Sigmoid colon (tissue), 6 donors: ENCODE measurements at regions not wholly inside any gene's neighbourhood (a gene's known extent, or its start where the extent isn't known, plus 50 kb on each side); places are given as distances from the start of the nearest gene placed in this dataset.
"Not testable (repeated sequence)": the region's sequence is repeated elsewhere in the genome, so short reads cannot be mapped to it uniquely, and the experiment has no call there.

Source experiments
- DNase-seq: peaks from one replicate; pipeline ENCODE4 v3.0.0-alpha.2; 2019
- H3K27ac ChIP-seq, 4 donors: fragments of 200-600 bp; sonication (generic); one replicate each; pipeline ENCODE4 v1.5.1; 2016 to 2019; ENCODE audit warnings: mild to moderate bottlenecking in 1 of 4
- H3K27me3 ChIP-seq, 3 donors: fragments of 200-600 bp; sonication (generic); one replicate each; pipeline ENCODE4 v1.5.1; 2019; ENCODE audit warnings: mild to moderate bottlenecking in 1 of 3
- H3K36me3 ChIP-seq, 4 donors: fragments of 200-600 bp; sonication (generic); one replicate each; pipeline ENCODE4 v1.5.1; 2016 to 2019
- H3K4me1 ChIP-seq, 4 donors: fragments of 200-600 bp; sonication (generic); one replicate each; pipeline ENCODE4 v1.5.1; 2017 to 2019
- H3K4me3 ChIP-seq, 4 donors: fragments of 200-600 bp; sonication (generic); one replicate each; pipeline ENCODE4 v1.5.1; 2017 to 2019; ENCODE audit warnings: mild to moderate bottlenecking in 2 of 4, moderate library complexity in 1 of 4
- H3K9me3 ChIP-seq, 4 donors: fragments of 200-600 bp in 3 of 4; sonication (generic) in 3 of 4; one replicate each; pipeline versions ENCODE4 v1.5.1 to v1.6.1; 2013 to 2019
- EP300 ChIP-seq, 4 donors: sonication (generic); formaldehyde crosslinking; IDR thresholded peaks; one replicate each; pipeline ENCODE4 v1.6.1; 2017; ENCODE audit warnings: antibody characterized with exemption in 4 of 4
- POLR2A ChIP-seq, 2 donors: fragments of 450-650 bp; IDR thresholded peaks; one replicate each; pipeline ENCODE4 v1.6.1; 2016; ENCODE audit warnings: antibody characterized with exemption in 2 of 2, mild to moderate bottlenecking in 2 of 2, moderate library complexity in 2 of 2
- POLR2AphosphoS5 ChIP-seq, 4 donors: sonication (generic); formaldehyde crosslinking; IDR thresholded peaks; one replicate each; pipeline ENCODE4 v1.6.1; 2017; ENCODE audit warnings: antibody characterized with exemption in 4 of 4
- WGBS, 2 donors: extraction: QIAGEN DNeasy Blood & Tissue Kit; methylation state at CpG; one replicate each; pipeline ENCODE4 v1.1.7; 2013; 5-methylcytosine and 5-hydroxymethylcytosine counted together
- intact Hi-C: fragments of 100-400 bp; cut with DNase I; formaldehyde crosslinking; loops from one replicate; pipeline ENCODE4 v1.15.1; 2023
- TF ChIP-seq, protein P1 (sequence below), 4 experiments: fragments of 450-650 bp in 3 of 4; fragments of 200-600 bp in 1 of 4; IDR thresholded peaks; one replicate each; pipeline ENCODE4 v1.5.1; 2016 to 2019; ENCODE audit warnings: antibody characterized with exemption in 4 of 4, mild to moderate bottlenecking in 3 of 4, moderate library complexity in 2 of 4
- donor health status: healthy with polysubstance abuse.
- donor health status: healthy.

DNA sequence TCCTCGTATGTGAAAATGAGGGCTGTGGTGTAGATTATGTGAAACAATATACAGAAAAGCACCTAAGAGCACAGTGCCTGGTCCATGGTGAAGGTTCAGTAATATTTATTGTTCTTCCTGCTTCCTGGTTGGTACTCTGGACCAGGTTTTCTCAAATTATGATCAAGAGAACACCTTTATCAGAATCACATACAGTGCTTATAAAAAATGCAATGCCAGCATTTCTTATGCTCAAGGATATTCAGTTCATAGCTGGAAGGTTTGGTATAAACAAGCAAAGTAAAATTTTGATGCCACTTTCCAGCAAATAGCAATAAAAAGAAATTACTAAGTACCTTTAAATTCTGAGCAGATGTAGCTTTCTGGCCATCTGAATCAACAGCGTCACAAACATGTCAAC is 1412.4 kb downstream of the RPA4 start:
- WGBS, 2 donors, result 89 to 91% methylated on average over 2 of the region's 2 CpGs
- no peak overlapping the region for H3K4me3 ChIP-seq
- H3K27me3 ChIP-seq, result no peaks in the 10 kb centered on the region
- H3K4me1 ChIP-seq, result no peaks in the 10 kb centered on the region
- no peak overlapping the region for H3K27ac ChIP-seq
- H3K36me3 ChIP-seq, result no peaks in the 10 kb centered on the region
- no peak for TF ChIP-seq POLR2AphosphoS5 (IDR thresholded peaks at IDR 0.05)
- no peak for TF ChIP-seq EP300 (IDR thresholded peaks at IDR 0.05)
- TF ChIP-seq, protein P1, sequence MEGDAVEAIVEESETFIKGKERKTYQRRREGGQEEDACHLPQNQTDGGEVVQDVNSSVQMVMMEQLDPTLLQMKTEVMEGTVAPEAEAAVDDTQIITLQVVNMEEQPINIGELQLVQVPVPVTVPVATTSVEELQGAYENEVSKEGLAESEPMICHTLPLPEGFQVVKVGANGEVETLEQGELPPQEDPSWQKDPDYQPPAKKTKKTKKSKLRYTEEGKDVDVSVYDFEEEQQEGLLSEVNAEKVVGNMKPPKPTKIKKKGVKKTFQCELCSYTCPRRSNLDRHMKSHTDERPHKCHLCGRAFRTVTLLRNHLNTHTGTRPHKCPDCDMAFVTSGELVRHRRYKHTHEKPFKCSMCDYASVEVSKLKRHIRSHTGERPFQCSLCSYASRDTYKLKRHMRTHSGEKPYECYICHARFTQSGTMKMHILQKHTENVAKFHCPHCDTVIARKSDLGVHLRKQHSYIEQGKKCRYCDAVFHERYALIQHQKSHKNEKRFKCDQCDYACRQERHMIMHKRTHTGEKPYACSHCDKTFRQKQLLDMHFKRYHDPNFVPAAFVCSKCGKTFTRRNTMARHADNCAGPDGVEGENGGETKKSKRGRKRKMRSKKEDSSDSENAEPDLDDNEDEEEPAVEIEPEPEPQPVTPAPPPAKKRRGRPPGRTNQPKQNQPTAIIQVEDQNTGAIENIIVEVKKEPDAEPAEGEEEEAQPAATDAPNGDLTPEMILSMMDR (IDR thresholded peaks at IDR 0.05), result no peak
- DNase-seq, result no peak
- H3K9me3 ChIP-seq, result no peaks in the 10 kb centered on the region
- intact Hi-C loops, result no loop called here

GRCh38 chrX:98299785-98300184 is 1416.1 kb downstream of the RPA4 start:
- Histone ChIP-seq H3K9me3 (no peaks in the 10 kb centered on the region), H3K4me1 (no peaks in the 10 kb centered on the region), H3K4me3 (no peak overlapping the region), H3K27ac (no peak overlapping the region), H3K27me3 (no peaks in the 10 kb centered on the region), H3K36me3 (no peaks in the 10 kb centered on the region)
- no peak for TF ChIP-seq EP300 (IDR thresholded peaks at IDR 0.05)
- TF ChIP-seq POLR2AphosphoS5 (IDR thresholded peaks at IDR 0.05), result no peak
- DNase-seq, result no peak
- intact Hi-C loops, result no loop called here

DNA sequence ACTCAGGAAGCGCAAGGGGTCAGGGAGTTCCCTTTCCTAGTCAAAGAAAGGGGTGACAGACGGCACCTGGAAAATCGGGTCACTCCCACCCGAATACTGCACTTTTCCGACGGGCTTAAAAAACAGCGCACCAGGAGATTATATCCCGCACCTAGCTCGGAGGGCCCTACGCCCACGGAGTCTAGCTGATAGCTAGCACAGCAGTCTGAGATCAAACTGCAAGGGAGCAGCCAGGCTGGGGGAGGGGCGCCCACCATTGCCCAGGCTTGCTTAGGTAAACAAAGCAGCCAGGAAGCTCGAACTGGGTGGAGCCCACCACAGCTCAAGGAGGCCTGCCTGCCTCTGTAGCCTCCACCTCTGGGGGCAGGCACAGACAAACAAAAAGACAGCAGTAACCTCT is 1416.8 kb downstream of the RPA4 start:
- intact Hi-C loops, result not testable (repeated sequence)

GRCh38 chrX:98331407-98331806 is 1447.7 kb downstream of the RPA4 start:
- no peaks in the 10 kb centered on the region for H3K27me3 ChIP-seq
- DNase-seq, result no peak
- WGBS, 2 donors, result 73 to 85% methylated on average over 2 of the region's 2 CpGs
- H3K36me3 ChIP-seq, result no peaks in the 10 kb centered on the region
- no peaks in the 10 kb centered on the region for H3K4me1 ChIP-seq
- TF ChIP-seq POLR2A (IDR thresholded peaks at IDR 0.05) (no peak), POLR2AphosphoS5 (IDR thresholded peaks at IDR 0.05) (no peak), EP300 (IDR thresholded peaks at IDR 0.05) (no peak)
- TF ChIP-seq, protein P1 (IDR thresholded peaks at IDR 0.05), result no peak
- H3K27ac ChIP-seq, result no peak overlapping the region
- H3K4me3 ChIP-seq, result no peak overlapping the region
- H3K9me3 ChIP-seq, result no peaks in the 10 kb centered on the region
- intact Hi-C loops, result no loop called here

More for the DNA sequence above, 1416.8 kb downstream of the RPA4 start:
- not testable (repeated sequence) for H3K27me3 ChIP-seq, H3K4me1 ChIP-seq, H3K9me3 ChIP-seq, DNase-seq, H3K4me3 ChIP-seq, H3K27ac ChIP-seq, H3K36me3 ChIP-seq
- 89 to 92% methylated on average over 11 to 12 of the region's 13 CpGs for WGBS, 2 donors

- no peak overlapping the region for H3K27ac ChIP-seq
- no peaks in the 10 kb centered on the region for H3K9me3 ChIP-seq
- no peak for TF ChIP-seq POLR2AphosphoS5 (IDR thresholded peaks at IDR 0.05)
- TF ChIP-seq POLR2A (IDR thresholded peaks at IDR 0.05), result no peak
- no peak for TF ChIP-seq EP300 (IDR thresholded peaks at IDR 0.05)
- TF ChIP-seq, protein P1 (IDR thresholded peaks at IDR 0.05), result no peak
- no peak for DNase-seq
- intact Hi-C loops, result no loop called here
- H3K27me3 ChIP-seq, result no peaks in the 10 kb centered on the region
- H3K4me3 ChIP-seq, result no peak overlapping the region
- no peaks in the 10 kb centered on the region for H3K4me1 ChIP-seq
- no peaks in the 10 kb centered on the region for H3K36me3 ChIP-seq
- 80% methylated on average over 2 of the region's 2 CpGs for WGBS, 2 donors
Observed at GRCh38 chrX:98338544-98338943, 1454.8 kb downstream of the RPA4 start.

GRCh38 chrX:98350940-98351339 is 1467.2 kb downstream of the RPA4 start:
- H3K36me3 ChIP-seq, result no peaks in the 10 kb centered on the region
- no peak overlapping the region for H3K4me3 ChIP-seq
- no peaks in the 10 kb centered on the region for H3K4me1 ChIP-seq
- H3K27me3 ChIP-seq, result no peaks in the 10 kb centered on the region
- H3K27ac ChIP-seq, result no peak overlapping the region
- no peaks in the 10 kb centered on the region for H3K9me3 ChIP-seq
- intact Hi-C loops, result no loop called here
- no peak for TF ChIP-seq EP300 (IDR thresholded peaks at IDR 0.05)
- no peak for TF ChIP-seq POLR2A (IDR thresholded peaks at IDR 0.05)
- TF ChIP-seq POLR2AphosphoS5 (IDR thresholded peaks at IDR 0.05), result no peak
- TF ChIP-seq, protein P1 (IDR thresholded peaks at IDR 0.05), result no peak
- DNase-seq, result no peak
